Stomach (tissue), 8 donors: ENCODE measurements at regions not wholly inside any gene's neighbourhood (a gene's known extent, or its start where the extent isn't known, plus 50 kb on each side); places are given as distances from the start of the nearest gene placed in this dataset.

Experiments
- DNase-seq, 2 donors: peaks; one replicate each; pipeline versions ENCODE4 v3.0.0 to v3.0.0-alpha.2; 2013 to 2019
- H3K27ac ChIP-seq, 5 donors: fragments of 200-600 bp in 4 of 5; sonication (generic) in 4 of 5; one replicate each; pipeline ENCODE4 v1.5.1; 2013 to 2019; ENCODE audit warnings: mild to moderate bottlenecking in 1 of 5, moderate library complexity in 1 of 5
- H3K27me3 ChIP-seq, 3 donors: fragments of 200-600 bp; sonication (generic); one replicate each; pipeline ENCODE4 v1.5.1; 2017 to 2019; ENCODE audit warnings: mixed run types in 1 of 3
- H3K36me3 ChIP-seq, 4 donors: fragments of 200-600 bp; sonication (generic); 1 replicate in 3 of 4; 2 replicates in 1 of 4; pipeline ENCODE4 v1.5.1; 2016 to 2019
- H3K4me1 ChIP-seq, 4 donors: fragments of 200-600 bp; sonication (generic); one replicate each; pipeline ENCODE4 v1.5.1; 2016 to 2019
- H3K4me3 ChIP-seq, 4 donors: fragments of 200-600 bp; sonication (generic) in 3 of 4; one replicate each; pipeline ENCODE4 v1.5.1; 2016 to 2019; ENCODE audit warnings: mild to moderate bottlenecking in 1 of 4
- H3K9me3 ChIP-seq, 4 donors: fragments of 200-600 bp; sonication (generic); one replicate each; pipeline ENCODE4 v1.5.1; 2016 to 2019
- EP300 ChIP-seq: sonication (generic); formaldehyde crosslinking; IDR thresholded peaks from one replicate; pipeline ENCODE4 v1.6.1; 2017; ENCODE audit warnings: antibody characterized with exemption
- POLR2A ChIP-seq, 4 donors: fragments of 450-650 bp; IDR thresholded peaks; one replicate each; pipeline ENCODE4 v1.6.1; 2016; ENCODE audit warnings: antibody characterized with exemption in 4 of 4, control low read depth in 2 of 4, mild to moderate bottlenecking in 1 of 4, moderate library complexity in 1 of 4
- POLR2AphosphoS5 ChIP-seq, 3 donors: sonication (generic); formaldehyde crosslinking; IDR thresholded peaks; one replicate each; pipeline ENCODE4 v1.6.1; 2016; ENCODE audit warnings: antibody characterized with exemption in 3 of 3
- WGBS, 5 donors: extraction: QIAGEN DNeasy Blood & Tissue Kit in 3 of 5; methylation state at CpG; one replicate each; pipeline versions ENCODE4 v1.1.5 to v1.1.7; 2013 to 2018; 5-methylcytosine and 5-hydroxymethylcytosine counted together
- intact Hi-C: fragments of 100-400 bp; cut with DNase I; formaldehyde crosslinking; loops from one replicate; pipeline ENCODE4 v1.15.1; 2023; ENCODE audit warnings: low total_unique reads
- TF ChIP-seq, protein P1 (sequence below), 7 experiments: fragments of 450-650 bp in 4 of 7; fragments of 200-600 bp in 3 of 7; sonication (generic) in 3 of 7; IDR thresholded peaks; one replicate each; pipeline ENCODE4 v1.5.1; 2016 to 2019; ENCODE audit warnings: antibody characterized with exemption in 7 of 7, control low read depth in 2 of 7, mild to moderate bottlenecking in 1 of 7
- donor health status: healthy with polysubstance abuse.
- donor health status: Bipolar disorder and iron deficiency.
- donor health status: healthy.

DNA sequence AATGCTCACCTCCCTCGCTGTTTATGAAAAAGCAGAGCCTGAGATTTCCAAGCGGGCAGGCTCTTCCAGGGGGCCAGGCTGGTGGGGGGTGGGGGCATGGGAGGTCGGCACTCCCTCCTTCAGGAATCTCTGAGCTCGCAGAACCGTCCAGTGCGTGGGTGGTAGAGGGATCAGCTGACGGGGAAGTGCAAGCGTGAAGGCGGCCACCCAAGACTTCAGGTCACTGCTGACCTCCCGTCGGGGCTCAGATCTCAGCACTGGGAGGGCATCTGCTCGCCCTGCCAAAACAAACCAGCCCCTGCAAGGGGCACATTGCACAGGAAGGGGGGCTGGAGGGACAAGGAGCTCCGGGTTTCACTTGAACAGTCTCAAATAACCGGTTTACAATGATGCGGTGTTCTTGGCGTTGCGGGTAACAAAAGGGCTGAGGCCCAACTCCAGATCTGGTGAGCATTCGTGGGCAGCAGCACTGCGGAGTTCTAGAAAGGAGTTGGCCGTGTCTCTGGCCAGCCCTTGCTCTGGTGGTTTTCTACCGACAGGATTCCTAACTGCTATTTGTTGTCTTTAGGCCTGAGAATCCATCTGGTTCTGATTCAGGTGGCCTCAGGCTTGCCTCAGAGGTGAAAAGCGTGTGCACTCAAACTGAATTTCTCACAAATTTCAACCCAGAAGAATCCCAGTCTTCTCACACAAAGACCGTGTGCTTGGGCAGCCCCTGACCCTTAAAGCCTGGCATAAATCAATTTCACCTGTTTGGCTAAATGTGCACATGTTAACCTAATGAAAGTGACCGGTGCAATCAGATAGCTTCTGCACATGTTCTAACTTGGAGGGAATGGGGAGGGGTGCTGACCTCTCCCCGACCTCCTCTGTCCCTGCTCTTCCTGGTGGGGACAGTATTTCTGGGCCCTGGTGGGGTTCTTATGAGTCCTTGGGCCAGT lies 191.6 kb downstream of the MYLK4 start:
- TF ChIP-seq POLR2A (IDR thresholded peaks at IDR 0.05) (no peak), POLR2AphosphoS5 (IDR thresholded peaks at IDR 0.05) (no peak), EP300 (no peak)
- TF ChIP-seq, protein P1, sequence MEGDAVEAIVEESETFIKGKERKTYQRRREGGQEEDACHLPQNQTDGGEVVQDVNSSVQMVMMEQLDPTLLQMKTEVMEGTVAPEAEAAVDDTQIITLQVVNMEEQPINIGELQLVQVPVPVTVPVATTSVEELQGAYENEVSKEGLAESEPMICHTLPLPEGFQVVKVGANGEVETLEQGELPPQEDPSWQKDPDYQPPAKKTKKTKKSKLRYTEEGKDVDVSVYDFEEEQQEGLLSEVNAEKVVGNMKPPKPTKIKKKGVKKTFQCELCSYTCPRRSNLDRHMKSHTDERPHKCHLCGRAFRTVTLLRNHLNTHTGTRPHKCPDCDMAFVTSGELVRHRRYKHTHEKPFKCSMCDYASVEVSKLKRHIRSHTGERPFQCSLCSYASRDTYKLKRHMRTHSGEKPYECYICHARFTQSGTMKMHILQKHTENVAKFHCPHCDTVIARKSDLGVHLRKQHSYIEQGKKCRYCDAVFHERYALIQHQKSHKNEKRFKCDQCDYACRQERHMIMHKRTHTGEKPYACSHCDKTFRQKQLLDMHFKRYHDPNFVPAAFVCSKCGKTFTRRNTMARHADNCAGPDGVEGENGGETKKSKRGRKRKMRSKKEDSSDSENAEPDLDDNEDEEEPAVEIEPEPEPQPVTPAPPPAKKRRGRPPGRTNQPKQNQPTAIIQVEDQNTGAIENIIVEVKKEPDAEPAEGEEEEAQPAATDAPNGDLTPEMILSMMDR (IDR thresholded peaks at IDR 0.05): no peak
- DNase-seq: no peak
- peaks cover 0 to 5% (median 3%) of the 10 kb centered on the region in 4 donors for H3K4me1 ChIP-seq
- 82 to 87% (median 86%) methylated on average over 22 to 25 of the region's 25 CpGs for WGBS, 5 donors
- intact Hi-C loops: no loop called here
- no peaks in the 10 kb centered on the region for H3K27me3 ChIP-seq
- H3K36me3 ChIP-seq: no peaks in the 10 kb centered on the region
- H3K9me3 ChIP-seq: no peaks in the 10 kb centered on the region
- no peak overlapping the region for H3K4me3 ChIP-seq
- no peak overlapping the region for H3K27ac ChIP-seq

DNA sequence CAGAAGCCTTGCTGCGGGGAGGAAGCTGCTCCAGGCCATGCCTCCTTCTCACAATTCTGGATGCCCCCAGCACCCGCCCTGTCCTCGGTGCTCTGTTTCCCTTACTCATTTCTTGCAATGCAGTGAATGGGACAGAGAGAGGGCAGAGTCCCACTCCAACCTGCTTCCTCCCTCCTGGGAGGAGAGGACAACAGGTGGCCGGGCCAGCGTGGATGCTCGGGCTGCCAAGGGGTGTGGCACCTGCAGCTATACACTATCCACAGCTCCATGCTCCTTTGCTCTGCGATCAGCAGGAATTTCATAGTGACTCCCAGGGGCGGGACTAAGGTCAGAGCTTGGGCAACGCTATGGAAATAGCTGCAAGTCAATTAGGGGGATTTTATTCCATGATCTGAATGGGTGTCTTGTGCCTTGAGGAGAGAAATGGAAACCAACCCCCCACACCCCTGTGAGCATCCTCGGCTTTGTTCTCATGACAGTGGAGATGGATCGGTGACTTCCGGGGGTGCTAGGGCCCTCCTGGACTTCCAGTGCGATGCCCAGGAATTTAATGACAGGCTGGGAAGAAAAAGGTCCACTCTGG lies 192.5 kb downstream of the MYLK4 start:
- WGBS, 5 donors: 78 to 84% (median 82%) methylated on average over 13 of the region's 13 CpGs

DNA sequence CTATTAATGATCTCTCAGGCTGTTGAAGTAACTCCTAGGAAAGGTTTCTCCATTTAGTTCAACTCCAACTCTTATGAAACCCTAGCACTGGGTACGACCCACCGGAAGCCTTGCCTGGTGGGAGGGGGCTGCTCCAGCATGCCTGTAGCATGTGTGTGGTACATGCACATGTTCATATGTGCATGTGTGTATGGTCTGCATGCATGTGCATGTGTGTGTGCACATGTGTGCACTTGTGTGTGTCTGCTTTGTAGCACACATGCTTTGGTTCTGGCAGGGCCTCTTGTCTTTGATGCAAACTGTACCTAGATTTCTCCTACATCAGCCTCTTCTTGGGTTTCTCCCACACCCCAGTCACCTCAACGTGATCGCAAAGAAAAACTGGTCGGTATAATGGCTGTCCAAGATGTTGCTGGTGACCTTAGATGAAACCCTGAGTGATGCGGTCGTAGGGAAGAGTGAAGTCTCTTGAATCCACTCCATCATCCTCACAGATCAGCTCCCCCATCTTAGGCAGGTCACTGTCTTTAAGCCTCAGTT lies 193.5 kb downstream of the MYLK4 start:
- intact Hi-C loops: no loop called here
- WGBS, 5 donors: 80 to 97% (median 93%) methylated on average over 7 of the region's 7 CpGs
- DNase-seq: no peak
- Histone ChIP-seq H3K27ac (no peak overlapping the region), H3K36me3 (no peaks in the 10 kb centered on the region), H3K9me3 (no peaks in the 10 kb centered on the region), H3K4me1 (no peaks in the 10 kb centered on the region), H3K4me3 (no peak overlapping the region), H3K27me3 (no peaks in the 10 kb centered on the region)
- TF ChIP-seq, protein P1 (IDR thresholded peaks at IDR 0.05): no peak
- TF ChIP-seq POLR2A (IDR thresholded peaks at IDR 0.05) (no peak), EP300 (no peak), POLR2AphosphoS5 (IDR thresholded peaks at IDR 0.05) (no peak)

More for the DNA sequence above, 192.5 kb downstream of the MYLK4 start:
- H3K27ac ChIP-seq: no peak overlapping the region
- no peaks in the 10 kb centered on the region for H3K36me3 ChIP-seq
- peaks cover 0 to 3% (median under 1%) of the 10 kb centered on the region in 4 donors for H3K4me1 ChIP-seq
- H3K27me3 ChIP-seq: no peaks in the 10 kb centered on the region
- intact Hi-C loops: no loop called here
- TF ChIP-seq POLR2AphosphoS5 (IDR thresholded peaks at IDR 0.05) (no peak), EP300 (no peak), POLR2A (IDR thresholded peaks at IDR 0.05) (no peak)
- TF ChIP-seq, protein P1 (IDR thresholded peaks at IDR 0.05): no peak
- H3K4me3 ChIP-seq: no peak overlapping the region
- no peak for DNase-seq
- H3K9me3 ChIP-seq: no peaks in the 10 kb centered on the region

DNA sequence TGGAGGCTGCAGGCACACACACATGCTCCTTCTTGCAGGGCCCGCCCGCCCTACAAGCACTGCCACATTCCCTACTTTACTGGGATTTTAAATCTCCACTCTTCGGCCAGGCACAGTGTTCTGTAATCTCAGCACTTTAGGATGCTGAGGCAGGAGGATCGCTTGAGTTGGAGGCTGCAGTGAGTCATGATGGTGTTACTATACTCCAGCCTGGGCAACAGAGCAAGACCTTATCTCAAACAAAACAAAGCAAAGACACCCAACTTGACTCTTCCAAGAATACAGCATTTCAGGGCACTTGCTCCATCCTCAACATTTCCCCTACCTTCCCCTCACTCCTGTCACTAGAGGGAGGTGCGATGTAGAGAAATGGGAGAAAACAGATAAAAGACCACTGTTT lies 194.0 kb downstream of the MYLK4 start:
- H3K4me3 ChIP-seq: no peak overlapping the region
- TF ChIP-seq, protein P1 (IDR thresholded peaks at IDR 0.05): no peak
- TF ChIP-seq POLR2AphosphoS5 (IDR thresholded peaks at IDR 0.05) (no peak), EP300 (no peak), POLR2A (IDR thresholded peaks at IDR 0.05) (no peak)
- no peak for DNase-seq
- no peaks in the 10 kb centered on the region for H3K36me3 ChIP-seq
- H3K27me3 ChIP-seq: no peaks in the 10 kb centered on the region
- intact Hi-C loops: no loop called here
- H3K9me3 ChIP-seq: no peaks in the 10 kb centered on the region
- no peak overlapping the region for H3K27ac ChIP-seq
- H3K4me1 ChIP-seq: no peaks in the 10 kb centered on the region
- 89 to 93% (median 91%) methylated on average over 5 of the region's 5 CpGs for WGBS, 5 donors
